ENCODE measurements at regions not wholly inside any gene's neighbourhood (a gene's known extent, or its start where the extent isn't known, plus 50 kb on each side); places are given as distances from the start of the nearest gene placed in this dataset.

- TF ChIP-seq CTCF (IDR thresholded peaks at IDR 0.05; ENCODE audit: poor library complexity) = no peak
- no peak for TF ChIP-seq EZH2 (IDR thresholded peaks at IDR 0.05; ENCODE audit: borderline replicate concordance)
Observed at GRCh38 chr10:124248056-124249045, 155.0 kb upstream of the CHST15 start.
